ENCODE measurements at regions not wholly inside any gene's neighbourhood (a gene's known extent, or its start where the extent isn't known, plus 50 kb on each side); places are given as distances from the start of the nearest gene placed in this dataset.

GRCh38 chr14:100399052-100399849 lies 76.1 kb downstream of the SLC25A47 start:
- no peak for DNase-seq

- DNase-seq, result no peak
Observed at GRCh38 chr14:100400115-100400514, 77.0 kb downstream of the SLC25A47 start.

GRCh38 chr14:100401031-100401692 lies 78.0 kb downstream of the SLC25A47 start:
- no peak for DNase-seq

DNA sequence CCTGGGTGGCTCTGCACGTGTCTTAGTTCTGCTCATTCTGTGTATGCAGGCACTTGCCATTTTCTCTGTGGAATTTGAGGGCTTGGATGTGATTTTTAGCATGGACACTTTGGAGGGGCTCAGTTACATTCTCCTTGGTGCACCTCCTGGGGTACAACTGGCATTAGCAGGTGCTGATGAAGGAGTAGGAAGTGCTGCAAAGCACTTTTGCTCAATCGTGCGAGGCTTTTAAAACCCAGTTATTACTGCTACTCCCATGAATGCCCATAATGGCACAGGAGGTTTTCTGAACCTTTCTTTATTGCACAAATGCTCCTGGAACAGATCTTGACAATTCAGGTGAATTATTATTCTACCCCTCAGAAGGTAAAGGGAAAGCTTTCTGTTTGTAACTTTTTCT lies 78.7 kb downstream of the SLC25A47 start:
- no peak for DNase-seq

DNA sequence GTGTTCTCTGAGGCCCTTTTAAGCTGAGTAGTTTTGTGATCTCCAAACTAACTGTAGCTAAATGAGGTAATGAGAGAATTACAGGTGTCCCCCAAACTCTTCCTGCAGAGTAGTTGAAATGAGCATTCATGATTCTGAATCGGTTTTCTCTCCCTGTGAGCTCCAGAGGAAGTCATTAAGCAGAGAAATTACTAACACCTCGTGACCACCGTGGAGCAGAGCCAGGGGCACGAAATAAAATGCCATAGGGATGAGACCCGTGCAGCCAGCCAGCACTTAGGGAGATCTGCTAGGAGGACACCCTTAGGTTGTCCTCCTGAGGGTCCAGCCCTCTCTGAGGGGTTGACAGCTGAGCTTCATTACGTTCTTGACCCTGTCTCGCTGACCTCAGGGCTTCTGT lies 79.5 kb downstream of the SLC25A47 start:
- DNase-seq, result no peak

GRCh38 chr14:100403105-100403504 lies 80.0 kb downstream of the SLC25A47 start:
- no peak for DNase-seq

DNA sequence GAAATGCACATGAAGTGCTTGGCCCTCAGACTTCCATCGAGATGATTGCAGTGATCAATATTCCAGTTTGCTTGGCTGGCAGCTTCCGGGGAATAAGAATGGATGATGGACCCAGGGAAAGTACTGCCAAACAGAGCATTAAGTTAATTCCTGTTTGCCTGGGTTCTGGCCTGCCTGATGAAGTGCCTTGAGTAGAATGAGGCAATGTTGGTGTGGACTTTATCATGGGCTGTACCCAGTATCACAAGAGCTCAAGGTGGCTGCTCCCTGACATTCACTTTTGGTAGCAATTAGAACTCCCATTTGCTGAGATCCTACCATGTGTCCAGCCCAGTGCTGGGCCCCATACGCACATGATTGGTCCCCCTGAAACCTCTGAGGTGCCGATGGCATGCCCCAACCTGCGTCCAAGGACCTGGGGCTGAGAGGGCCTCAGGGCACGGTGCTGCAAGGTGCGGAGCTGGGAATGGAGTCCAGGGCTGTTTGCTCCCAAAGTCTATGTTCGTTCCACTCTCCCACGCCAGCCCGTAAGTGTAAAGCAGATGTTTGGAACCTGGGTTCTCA lies 80.7 kb downstream of the SLC25A47 start:
- no peak for DNase-seq

DNA sequence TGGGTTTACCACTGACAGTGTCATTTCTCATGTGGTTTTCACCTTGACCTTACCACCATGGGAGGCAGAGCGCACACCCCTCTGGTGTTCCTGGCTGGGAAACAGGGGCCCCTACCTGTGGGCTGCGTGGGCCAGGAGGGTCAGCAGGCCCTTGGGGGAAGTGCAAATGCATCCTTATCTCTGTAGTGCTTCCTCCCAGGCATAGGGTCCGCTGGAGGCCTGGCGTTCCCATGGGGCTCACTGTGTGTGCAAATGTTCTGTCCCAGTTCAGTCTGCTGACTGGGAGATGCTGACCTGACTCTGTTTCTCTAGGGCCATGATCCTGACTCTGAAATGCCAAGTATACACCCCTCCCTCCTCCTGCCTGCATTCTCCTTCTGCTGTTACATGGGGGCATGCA lies 81.3 kb downstream of the SLC25A47 start:
- DNase-seq, result no peak

GRCh38 chr14:100405760-100406455 lies 82.8 kb downstream of the SLC25A47 start:
- DNase-seq, result no peak

DNA sequence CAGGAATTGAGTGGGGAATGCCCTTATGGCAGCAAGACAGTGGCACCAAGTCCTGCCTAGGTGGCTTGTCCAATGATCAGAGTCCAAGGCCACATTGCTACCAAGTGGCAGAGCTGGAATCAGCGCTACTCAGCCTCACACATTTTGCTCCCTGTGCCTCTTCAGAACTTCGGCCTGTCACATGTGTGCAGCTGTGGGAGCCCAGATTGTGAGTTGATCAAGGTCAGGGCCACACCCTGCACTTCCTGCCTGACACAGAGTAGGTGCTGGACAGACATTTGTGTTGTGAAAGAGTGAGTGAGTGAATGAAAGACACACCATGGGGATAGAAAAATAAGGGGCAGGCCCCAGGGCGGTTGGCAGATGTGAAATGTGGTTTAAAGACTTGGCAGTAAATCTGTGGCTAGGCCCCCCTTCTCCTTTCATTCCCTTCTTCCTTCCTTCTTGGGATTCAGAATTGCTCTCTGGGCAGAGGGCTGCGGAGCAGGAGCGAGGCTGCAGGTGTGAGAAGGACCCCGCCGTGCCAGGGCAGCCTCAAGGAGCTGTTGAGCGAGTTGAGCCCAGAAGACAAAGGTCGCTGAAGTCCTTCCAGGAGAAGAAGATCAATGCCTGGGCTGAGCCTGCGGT lies 83.5 kb downstream of the SLC25A47 start:
- peak; percentile 43 to 54 (median 50) for DNase-seq

GRCh38 chr14:100407376-100408102 lies 84.4 kb downstream of the SLC25A47 start:
- no peak for DNase-seq

DNA sequence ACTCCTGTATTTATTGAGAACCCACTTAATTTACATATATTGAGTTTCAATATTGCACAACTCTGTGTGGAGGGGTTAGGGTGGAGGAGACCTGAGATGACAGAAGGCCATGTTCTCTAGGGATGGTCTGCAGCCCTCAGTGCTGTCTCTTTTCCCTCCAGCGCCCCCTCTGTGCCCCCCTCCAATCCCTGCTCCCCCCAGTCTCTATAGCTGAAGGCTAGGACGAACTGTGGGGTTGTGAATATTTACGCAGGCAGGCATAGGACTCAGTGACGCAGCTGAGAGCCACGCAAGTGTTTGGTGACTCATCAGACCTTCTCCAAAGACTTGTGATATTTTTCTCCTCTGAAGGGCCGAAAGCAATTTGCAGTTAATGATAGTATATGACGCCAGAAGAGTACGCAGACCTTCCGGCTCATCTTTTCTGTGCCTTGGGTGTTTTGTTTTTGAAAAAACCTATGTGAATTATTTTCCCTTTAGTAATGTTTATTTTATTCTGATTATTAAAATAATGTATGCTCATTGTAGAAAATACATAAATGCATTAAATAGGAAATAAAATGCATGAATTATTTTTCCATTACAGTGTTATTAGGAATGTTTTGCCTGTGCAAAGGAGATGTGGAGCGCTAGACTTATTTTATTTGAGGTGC lies 85.3 kb downstream of the SLC25A47 start:
- peak; percentile 86 to 92 (median 92) for DNase-seq

GRCh38 chr14:100409003-100409360 lies 85.8 kb downstream of the SLC25A47 start:
- DNase-seq, result no peak

GRCh38 chr14:100409651-100410050 lies 86.5 kb downstream of the SLC25A47 start:
- no peak for DNase-seq

- DNase-seq, result no peak
Observed at GRCh38 chr14:100410056-100410565, 87.0 kb downstream of the SLC25A47 start.

- DNase-seq, result no peak
Observed at GRCh38 chr14:100413699-100414098, 90.6 kb downstream of the SLC25A47 start.

GRCh38 chr14:100415226-100415625 lies 92.1 kb downstream of the SLC25A47 start:
- DNase-seq, result no peak

DNA sequence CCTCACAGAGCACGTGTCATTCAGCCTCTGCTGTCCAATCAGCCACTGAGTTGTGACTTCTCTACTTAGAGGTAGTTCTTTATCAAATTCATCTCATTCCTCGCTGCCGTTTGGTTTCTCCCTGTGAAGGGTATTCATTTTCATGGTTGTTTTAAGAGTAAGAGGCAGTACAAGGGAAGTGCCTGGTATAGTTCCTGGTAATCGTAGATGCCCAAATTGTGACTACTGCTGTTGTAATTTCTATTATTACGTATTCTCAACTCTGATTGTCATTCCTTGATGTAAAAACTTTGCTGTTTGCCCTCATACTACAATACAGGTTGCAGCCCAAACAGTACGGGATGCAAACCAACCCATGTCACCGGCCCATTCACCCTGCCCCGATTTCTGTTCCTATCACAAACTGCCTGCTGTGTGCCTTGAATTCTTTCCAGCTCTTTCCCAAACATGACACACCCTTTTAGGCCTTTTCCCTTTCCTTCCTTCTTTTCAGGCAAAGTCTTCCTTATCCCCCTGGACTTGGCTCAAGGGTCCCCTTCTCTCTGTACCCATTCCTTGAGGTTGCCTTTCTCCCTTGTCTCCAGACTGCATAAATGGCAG lies 93.0 kb downstream of the SLC25A47 start:
- no peak for DNase-seq

- peak in 2 of 3 donors; percentile 12 to 13 for DNase-seq
Observed at GRCh38 chr14:100416921-100417860, 94.1 kb downstream of the SLC25A47 start.

- DNase-seq, result no peak
Observed at GRCh38 chr14:100419856-100420255, 96.7 kb downstream of the SLC25A47 start.
